Activated CD4-positive, alpha-beta T cell treated with anti-CD3 and anti-CD28 coated beads for 48 hours (primary cell): ENCODE measurements at regions not wholly inside any gene's neighbourhood (a gene's known extent, or its start where the extent isn't known, plus 50 kb on each side); places are given as distances from the start of the nearest gene placed in this dataset.

ENCODE experiments used
- DNase-seq: peaks from one replicate; pipeline ENCODE4 v3.0.0-alpha.2; 2020

DNA sequence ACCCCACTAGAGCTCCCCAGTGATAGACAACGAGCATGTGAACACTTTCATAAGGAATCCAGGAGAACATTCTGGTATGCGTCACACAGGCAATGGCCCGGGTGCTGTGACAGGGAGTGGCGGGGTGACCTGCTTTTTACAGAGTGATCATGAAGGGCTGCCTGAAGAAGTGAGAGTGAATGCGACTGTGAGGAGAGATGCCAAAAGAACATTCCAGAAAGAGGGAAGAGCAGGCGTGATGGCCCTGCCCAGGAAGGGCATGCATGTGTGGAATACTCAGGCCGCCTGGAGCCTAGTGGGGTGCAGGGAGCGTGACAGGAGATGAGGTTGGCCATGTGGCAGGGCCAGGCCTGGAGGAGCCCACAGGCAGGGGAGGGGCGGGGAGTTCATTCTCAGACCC lies 53.8 kb downstream of the FZD10 start:
- DNase-seq = no peak

DNA sequence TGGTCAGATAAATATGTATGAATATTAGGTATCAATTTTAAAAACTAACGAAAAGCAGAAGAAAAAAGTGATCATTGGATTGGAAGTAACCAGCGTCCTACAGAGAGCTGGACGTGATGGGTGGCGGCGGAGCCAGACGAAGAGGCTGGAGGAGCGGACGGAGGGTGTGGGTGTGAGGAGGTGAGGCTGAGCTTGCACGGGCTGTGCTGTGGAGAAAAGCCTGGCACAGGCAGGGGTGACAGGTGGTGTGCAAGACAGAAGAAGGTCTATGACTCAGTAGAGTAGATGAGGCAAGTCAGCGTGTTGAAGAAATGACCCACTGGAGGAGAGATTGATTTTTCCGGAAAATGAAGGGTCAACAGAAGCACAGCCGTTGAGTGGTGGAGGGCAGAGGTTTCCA lies 56.4 kb downstream of the FZD10 start:
- no peak for DNase-seq

DNA sequence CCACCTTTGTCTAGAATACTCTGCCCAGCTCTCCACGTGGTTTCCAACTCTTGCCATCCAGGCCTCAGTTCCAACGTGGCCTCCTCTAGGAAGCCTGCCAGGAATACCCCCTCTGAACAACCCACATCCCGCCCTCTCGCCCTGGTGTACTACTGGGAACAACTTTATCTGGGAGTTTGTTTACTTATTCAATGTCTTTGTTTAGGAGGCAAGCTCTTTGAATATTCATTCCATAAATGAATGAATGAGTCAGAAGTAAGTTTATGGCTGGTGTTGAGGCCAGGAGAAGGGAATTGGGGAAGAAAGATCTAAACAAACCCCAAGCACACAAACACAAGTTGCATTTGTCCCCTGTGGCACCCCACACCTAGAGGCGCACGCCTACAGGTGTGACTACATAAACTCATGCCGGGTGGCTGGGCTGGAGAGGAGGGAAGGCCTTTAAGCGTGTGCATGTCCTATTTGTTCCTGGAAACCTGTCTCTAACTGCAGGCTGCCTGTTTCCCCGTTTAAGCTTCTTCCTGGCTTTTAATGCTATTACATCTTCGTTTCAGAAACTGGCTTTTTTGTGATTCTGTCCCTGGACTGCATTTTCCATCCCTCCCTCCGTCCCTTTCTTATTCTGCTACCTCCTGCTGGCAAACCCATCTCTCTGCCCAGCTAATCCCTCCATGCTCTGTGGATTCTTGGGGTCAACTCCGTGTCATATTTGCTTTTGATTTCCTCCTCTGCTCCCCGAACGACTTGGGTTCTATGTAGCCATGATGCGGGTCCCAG lies 57.9 kb downstream of the FZD10 start:
- DNase-seq = no peak

DNA sequence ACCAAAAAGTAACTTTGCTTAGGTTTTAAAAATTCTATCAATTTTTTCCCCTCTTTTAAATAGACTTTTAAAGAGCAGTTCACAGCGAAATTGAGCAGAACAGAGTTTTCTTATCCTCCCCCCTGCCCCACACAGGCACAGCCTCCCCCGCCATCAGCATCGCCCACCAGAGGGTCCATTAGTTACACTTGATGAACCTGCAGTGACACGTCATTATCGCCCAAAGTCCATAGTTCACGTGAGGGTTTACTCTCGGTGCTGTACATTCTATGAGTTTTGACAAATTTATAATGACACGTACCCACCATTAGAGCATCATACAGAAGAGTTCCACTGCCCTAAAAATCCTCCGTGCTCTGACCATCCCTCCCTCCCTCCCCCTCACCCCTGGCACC lies 58.4 kb downstream of the FZD10 start:
- no peak for DNase-seq

DNA sequence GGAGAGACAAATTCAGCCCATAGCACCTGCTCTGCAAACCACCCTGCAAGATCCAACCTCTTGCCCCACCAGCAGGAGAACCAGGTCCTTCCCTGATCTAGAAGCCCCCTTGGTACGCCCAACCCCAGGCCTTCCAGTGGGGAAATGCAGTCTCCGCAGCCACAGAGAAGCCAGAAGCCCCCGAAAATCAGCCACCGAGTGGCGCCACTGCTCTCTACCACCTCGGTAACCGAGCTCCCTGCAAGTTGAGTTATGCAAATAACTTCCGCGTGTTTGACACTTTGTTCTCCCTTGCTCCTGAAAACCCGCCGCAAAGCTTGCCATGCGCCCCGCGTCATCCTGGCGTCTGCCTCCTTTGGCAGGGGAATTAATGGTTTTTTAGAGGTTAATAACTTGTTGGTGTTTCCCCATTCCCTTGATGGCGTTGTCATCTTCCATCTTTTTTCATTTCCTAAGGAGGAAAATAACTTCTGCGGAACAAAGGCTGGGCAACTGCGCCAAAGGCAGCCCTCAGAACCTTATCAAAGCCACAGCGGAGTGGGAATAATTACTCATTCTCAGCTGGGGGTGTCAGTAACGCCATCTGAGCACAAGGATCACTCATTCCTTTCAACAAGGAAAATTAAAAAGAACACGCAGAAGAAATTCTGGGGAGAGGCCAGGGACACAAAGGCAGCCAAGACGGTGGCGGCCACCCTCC lies 60.4 kb downstream of the FZD10 start:
- DNase-seq = no peak

DNA sequence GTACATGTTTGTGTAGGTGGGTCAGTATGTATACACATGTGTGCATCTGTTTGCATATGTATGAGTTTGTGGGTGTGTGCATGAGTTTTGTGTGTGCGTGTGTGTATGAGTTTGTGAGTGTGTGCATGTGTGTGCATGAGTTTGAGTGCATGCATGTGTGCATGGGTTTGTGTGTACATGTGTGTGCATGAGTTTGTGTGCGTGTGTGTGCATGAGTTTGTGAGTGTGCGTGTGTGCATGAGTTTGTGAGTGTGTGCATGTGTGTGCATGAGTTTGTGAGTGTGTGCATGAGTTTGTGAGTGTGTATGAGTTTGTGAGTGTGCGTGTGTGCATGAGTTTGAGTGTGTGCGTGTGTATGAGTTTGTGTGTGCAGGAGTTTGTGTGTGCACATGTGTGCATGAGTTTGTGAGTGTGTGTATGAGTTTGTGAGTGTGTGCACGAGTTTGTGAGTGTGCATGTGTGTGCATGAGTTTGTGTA lies 61.5 kb downstream of the FZD10 start:
- no peak for DNase-seq

- no peak for DNase-seq
Observed at GRCh38 chr12:130224613-130225012, 62.3 kb downstream of the FZD10 start.

DNA sequence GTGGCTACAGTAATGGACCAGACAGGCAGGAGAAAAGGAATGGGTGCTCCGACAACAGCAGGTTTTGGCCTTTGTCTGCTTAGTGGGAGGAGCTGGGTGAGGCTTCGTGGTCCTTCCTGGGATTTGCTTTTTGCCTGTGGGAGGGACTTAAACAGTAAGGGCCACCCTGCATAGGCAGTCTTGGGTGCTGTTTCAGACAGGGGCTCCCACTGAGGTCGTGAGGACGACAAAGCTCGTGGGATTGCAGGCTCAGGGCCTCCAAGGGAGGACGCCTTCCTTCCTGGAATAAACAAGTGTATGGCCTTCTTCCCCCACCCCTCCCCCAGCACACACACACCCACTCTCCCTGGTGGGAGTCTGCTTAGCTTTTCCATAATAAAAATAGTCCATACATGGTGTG lies 63.1 kb downstream of the FZD10 start:
- DNase-seq = no peak

DNA sequence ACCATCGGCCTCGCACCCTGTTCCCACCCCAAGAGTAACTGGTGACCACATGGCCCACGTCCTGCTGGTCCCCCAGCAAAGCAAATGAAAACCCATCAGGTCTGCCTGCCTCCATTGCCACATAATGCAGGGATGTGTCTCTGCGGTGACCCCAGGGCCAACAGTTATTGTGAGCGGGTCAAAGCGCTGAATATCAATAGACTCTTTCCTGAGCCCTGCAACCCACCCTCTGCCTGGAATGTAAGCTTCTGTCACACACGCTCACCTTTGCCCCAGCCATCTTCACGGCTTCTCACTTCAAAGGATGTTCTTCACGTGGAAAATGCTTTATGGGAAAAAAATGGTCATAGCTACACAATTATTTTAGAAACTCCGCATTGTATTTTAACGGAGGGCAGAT lies 63.9 kb downstream of the FZD10 start:
- no peak for DNase-seq

- no peak for DNase-seq
Observed at GRCh38 chr12:130226771-130227170, 64.5 kb downstream of the FZD10 start.

- DNase-seq = no peak
Observed at GRCh38 chr12:130227641-130228040, 65.4 kb downstream of the FZD10 start.

- no peak for DNase-seq
Observed at GRCh38 chr12:130236446-130236845, 74.2 kb downstream of the FZD10 start.

- no peak for DNase-seq
Observed at GRCh38 chr12:130240831-130241590, 78.7 kb downstream of the FZD10 start.

DNA sequence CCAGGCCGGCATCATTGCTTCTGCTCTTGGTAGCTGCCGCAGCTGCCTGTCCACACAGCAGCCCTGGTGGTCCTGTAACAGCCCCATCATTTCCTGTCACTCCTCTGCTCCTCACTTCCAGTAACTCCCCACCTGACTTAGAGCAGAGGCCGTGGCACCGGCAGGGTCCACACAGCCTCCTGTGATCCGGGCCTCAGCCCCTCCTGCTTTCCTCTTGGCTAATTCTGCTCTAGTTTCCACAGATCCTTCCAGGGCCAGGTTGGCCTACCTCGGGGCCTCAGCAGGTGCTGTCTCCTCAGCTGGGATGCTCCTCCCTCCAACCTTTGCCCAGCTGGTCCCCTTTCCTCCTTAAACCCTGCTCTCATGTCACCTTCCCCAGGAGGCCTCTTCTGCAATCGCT lies 80.2 kb downstream of the FZD10 start:
- DNase-seq = no peak

- DNase-seq = no peak
Observed at GRCh38 chr12:130245251-130245650, 83.0 kb downstream of the FZD10 start.

GRCh38 chr12:130246560-130246959 lies 84.3 kb downstream of the FZD10 start:
- DNase-seq = no peak

GRCh38 chr12:130247634-130248237 lies 85.5 kb downstream of the FZD10 start:
- DNase-seq = no peak

- DNase-seq = no peak
Observed at GRCh38 chr12:130249376-130249775, 87.1 kb downstream of the FZD10 start.

DNA sequence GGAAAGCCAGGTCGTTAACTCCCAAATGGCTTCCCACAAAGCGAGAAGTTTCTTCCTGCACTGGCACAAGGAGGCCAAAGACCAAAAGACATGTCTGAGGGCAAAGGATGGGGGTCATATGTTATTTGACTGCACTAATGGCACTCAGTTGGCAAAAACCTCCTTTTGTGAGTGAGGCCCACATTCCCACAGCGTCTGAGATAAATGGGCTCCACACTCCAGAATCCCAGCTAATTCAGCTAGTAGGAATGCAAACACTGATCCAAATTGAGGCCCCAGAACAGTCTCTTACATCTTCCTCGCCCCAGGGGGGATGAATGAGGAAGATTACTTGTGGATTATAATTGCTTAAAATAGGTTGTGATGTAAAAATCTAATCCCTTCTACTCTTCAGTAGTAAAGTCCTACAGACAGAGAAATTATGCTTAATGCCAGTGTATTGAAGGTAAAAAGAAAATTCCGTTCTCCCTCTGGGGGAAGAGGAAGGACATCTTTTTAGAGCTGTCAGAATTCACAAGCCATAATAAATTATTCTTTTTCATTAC lies 86.4 kb upstream of the PIWIL1 start:
- DNase-seq = no peak

- no peak for DNase-seq
Observed at GRCh38 chr12:130253866-130254265, 83.8 kb upstream of the PIWIL1 start.

DNA sequence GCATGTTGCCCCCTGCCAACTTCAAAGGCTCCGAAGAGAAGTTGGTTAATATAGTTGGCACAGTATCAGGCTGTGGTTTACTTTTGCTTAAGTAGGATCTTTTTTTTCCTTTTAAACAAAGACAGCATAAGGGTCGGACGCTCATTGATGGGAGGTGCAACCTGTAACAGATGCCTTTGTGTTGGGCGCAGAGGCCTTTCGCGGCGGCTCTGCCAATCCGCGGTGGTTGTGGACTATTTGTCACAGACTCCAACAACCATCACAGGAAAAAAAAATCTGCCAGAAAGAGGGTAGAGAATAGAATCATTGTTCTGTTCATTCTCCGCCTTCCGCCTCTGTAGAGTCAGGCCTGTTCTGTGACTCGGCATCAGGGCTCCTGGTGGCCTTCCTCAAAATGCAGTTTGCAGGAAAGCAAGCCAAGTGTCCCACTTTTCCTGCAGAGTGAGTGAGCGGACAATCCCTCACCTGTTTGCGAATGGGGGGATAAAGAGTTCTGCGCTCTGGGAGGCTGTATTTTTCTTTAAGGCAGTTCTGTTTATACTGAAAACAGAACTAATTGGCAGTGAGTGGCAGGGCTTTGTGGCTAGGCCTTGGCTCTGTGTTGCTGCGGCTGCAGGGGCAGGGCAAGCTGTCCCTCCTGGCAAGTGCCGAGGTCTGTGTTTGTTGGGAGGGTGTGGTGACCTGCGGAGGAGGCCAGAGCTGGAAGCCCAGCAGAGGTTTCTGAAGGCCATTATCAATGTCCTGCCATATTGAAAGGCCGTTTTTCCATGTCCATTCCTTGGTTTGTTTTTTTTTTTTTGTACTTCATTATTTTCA lies 83.0 kb upstream of the PIWIL1 start:
- DNase-seq = no peak

GRCh38 chr12:130258863-130259262 lies 78.8 kb upstream of the PIWIL1 start:
- DNase-seq = no peak
